ENCODE measurements at regions not wholly inside any gene's neighbourhood (a gene's known extent, or its start where the extent isn't known, plus 50 kb on each side); places are given as distances from the start of the nearest gene placed in this dataset.

GRCh38 chr2:14292964-14293363 is 339.6 kb upstream of the LRATD1 start:
- no peak for TF ChIP-seq EP300 (IDR thresholded peaks at IDR 0.05)
- TF ChIP-seq, protein P1, sequence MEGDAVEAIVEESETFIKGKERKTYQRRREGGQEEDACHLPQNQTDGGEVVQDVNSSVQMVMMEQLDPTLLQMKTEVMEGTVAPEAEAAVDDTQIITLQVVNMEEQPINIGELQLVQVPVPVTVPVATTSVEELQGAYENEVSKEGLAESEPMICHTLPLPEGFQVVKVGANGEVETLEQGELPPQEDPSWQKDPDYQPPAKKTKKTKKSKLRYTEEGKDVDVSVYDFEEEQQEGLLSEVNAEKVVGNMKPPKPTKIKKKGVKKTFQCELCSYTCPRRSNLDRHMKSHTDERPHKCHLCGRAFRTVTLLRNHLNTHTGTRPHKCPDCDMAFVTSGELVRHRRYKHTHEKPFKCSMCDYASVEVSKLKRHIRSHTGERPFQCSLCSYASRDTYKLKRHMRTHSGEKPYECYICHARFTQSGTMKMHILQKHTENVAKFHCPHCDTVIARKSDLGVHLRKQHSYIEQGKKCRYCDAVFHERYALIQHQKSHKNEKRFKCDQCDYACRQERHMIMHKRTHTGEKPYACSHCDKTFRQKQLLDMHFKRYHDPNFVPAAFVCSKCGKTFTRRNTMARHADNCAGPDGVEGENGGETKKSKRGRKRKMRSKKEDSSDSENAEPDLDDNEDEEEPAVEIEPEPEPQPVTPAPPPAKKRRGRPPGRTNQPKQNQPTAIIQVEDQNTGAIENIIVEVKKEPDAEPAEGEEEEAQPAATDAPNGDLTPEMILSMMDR (IDR thresholded peaks at IDR 0.05), result no peak

All from tibial nerve (tissue), 4 donors.